ENCODE measurements at regions not wholly inside any gene's neighbourhood (a gene's known extent, or its start where the extent isn't known, plus 50 kb on each side); places are given as distances from the start of the nearest gene placed in this dataset.

- TF ChIP-seq, protein P1, sequence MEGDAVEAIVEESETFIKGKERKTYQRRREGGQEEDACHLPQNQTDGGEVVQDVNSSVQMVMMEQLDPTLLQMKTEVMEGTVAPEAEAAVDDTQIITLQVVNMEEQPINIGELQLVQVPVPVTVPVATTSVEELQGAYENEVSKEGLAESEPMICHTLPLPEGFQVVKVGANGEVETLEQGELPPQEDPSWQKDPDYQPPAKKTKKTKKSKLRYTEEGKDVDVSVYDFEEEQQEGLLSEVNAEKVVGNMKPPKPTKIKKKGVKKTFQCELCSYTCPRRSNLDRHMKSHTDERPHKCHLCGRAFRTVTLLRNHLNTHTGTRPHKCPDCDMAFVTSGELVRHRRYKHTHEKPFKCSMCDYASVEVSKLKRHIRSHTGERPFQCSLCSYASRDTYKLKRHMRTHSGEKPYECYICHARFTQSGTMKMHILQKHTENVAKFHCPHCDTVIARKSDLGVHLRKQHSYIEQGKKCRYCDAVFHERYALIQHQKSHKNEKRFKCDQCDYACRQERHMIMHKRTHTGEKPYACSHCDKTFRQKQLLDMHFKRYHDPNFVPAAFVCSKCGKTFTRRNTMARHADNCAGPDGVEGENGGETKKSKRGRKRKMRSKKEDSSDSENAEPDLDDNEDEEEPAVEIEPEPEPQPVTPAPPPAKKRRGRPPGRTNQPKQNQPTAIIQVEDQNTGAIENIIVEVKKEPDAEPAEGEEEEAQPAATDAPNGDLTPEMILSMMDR (conservative IDR thresholded peaks at IDR 0.05) = no peak
- TF ChIP-seq EZH2 (IDR thresholded peaks at IDR 0.05; ENCODE audit: low read depth) = no peak
Measured at GRCh38 chr1:172883844-172884243, 166.9 kb downstream of the TNFSF18 start.
